ENCODE measurements at regions not wholly inside any gene's neighbourhood (a gene's known extent, or its start where the extent isn't known, plus 50 kb on each side); places are given as distances from the start of the nearest gene placed in this dataset.
"Not testable (repeated sequence)": the region's sequence is repeated elsewhere in the genome, so short reads cannot be mapped to it uniquely, and the experiment has no call there.

DNA sequence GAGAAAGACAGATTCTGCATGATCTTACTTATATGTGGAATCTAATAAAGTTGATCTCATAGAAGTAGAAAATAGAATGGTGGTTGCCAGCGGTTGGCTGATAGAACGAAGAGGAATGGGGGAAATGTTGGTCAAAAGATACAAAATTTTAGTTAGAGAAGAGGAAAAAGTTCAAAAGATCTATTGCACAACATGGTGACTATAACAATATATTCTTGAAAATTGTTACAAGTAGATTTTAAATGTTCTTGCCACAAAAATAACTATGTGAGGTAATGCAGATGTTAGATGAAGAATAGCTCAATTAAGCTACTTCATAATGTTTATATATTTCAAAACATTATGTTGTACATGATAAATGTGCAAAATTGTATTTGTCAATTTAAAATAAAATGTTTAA, 112.3 kb upstream of the SMIM30 start:
- no peak for DNase-seq (ENCODE audit: low spot score)

DNA sequence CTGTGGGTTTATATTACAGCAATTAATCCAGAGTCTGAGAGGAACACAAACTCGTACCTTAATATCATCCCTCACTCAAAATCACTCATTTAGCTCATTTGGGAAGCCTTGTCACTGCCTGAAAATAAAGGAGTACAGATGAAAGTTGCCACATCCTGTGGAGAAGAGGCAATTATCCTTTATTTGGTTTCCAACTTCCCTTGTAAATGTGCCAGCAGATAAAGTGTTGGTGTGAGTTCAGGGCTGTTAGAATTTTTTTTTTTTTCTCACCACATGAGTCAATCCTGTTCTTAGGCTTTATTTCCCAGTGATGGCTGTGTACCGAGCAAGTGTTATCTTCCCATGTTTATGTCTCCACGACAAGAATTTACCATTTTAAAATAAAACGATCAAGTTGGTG, 99.0 kb upstream of the SMIM30 start:
- no peak for DNase-seq (ENCODE audit: low spot score)

DNA sequence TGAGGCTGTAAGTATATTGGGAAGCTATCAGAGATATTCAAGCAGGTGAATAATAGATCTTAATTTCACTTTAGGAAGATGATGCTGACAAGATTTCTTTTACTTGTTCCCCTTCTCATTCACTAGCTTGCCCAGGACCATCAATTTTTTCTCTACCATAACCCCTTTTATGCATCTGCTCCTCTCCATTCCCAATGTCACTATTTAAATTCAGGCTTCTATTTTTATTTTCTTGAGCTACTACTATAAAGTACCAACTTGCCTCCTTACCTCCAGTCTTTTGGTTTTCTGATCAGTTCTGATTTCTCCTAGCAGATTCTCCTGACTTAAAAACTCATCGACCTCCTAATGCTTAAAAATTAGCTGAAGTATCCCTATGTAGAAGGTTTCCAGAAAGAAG, 97.7 kb upstream of the SMIM30 start:
- DNase-seq (ENCODE audit: low spot score), result no peak

DNA sequence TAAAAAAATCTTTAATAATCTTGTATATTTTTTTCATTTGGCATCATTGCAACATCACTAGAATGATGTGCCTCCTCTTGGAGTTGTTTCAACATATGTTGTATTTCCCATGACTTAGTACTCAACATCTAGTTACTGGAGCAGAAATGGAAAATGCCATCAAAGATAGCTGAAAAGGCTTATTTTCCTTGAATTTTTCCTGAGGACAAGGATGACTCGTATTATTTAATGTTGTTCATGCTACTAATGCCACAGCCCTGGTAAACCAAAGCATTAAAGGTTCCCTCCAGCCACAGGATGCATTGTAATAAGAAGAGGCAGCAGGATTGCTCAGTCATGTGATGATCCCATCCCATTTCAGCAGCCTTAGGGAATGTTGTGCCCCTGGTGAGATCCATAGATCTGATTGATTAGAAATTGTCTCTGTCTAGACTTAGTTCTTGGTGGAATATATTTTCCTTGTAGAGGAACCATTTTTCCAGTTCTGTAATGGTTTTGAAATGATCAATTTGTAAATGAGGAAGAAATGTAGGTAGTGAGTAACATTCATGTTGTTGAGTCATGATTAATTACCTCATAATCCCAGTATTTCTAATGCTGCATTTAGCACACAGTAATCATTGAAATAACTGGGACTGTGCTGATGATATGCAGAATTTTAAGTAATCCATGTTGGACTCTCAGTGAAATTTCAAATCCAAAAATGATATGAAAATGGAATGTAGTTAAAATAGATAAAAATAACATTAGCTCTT, 91.3 kb upstream of the SMIM30 start:
- DNase-seq (ENCODE audit: low spot score), result no peak

DNA sequence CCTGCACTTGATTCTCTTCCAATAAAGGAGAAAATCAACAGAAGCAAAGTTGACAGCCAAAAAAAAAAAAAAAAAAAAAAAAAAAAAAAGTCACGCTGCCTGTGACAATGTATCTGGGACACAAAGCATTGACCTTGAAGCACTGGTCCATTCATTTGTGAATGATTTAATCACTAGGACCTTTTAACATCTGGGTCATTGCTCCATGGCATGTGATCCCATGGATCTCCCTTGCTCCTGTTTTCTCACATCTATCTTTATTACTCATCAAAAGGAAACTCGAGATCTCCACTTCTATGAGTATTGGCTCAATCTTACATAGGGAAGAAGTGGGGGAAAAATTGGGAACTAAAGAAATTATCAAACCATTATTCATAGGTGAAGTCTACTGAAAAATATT, 89.6 kb upstream of the SMIM30 start:
- no peak for DNase-seq (ENCODE audit: low spot score)

DNA sequence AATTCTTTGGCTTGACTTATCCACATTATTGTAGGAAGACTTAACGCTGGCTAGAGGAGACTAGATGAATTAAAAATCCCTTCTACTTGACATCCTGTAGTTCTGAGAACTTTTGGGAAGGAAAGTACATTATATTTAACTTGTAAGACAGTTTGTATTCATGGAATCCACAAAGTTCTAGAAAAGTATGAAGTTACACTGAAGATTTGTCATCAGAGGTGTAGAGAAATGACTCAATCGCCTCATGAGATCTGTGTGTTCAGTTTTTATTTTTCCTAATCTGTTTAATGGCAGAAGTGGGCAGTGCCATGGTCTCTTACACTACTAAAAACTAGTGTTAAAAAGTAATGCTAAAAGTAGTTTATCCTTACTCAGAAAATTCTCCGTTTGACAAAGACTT, 89.1 kb upstream of the SMIM30 start:
- DNase-seq (ENCODE audit: low spot score), result no peak

DNA sequence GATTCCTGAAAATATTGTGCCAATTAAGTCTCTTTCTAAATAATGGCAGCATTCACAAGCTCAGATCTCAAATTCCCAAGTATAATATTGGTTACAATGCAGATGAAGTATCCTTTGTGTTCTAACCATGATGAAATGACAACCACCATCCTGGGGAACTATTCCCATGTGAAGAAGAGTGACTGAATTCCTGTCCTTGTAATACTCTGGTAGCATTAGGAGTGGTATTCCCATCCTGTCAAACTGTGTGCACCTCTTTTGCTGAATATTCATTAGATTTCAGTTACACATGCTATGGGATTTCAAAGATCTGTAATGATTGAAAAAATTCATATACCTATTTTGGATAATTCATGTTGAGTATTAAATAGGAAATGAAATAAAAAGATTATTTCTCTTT, 86.1 kb upstream of the SMIM30 start:
- no peak for DNase-seq (ENCODE audit: low spot score)

DNA sequence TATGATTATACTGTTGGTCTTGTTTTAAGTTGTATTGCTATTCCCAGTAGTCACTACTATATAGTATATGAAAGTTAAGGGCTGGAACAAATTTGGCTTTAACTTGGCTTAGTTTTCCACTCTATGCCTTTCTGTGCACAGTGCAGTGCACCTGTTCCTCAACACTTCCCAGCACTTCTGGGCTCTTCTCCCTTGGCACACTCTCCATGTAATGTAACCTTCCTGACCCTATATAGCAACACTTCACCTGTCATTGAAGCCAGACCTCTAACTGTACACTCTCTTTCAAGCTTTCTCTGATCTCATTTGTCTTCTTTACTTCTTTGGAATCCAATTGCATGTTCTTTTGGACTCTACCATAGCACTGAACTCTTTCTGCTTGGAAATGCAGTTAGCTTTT, 83.9 kb upstream of the SMIM30 start:
- no peak for DNase-seq (ENCODE audit: low spot score)

DNA sequence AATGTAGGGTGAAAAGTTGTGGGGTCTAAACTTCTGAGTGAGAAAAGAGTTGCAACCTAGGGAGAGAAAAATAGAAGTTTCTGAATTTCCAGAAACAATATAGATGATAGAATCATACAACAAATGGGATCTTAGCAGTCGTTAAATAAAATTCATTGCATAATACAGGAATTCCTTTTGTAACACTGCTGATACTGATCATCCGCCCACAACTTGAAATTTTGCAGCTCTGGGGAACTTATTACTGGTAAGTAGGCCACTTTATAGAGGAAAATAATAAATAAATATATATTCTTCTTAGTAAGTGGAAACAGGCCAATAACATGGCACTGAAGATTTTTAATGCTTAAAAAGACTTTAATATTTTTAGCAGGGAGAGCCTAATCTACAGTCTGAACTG, 81.9 kb upstream of the SMIM30 start:
- no peak for DNase-seq (ENCODE audit: low spot score)

DNA sequence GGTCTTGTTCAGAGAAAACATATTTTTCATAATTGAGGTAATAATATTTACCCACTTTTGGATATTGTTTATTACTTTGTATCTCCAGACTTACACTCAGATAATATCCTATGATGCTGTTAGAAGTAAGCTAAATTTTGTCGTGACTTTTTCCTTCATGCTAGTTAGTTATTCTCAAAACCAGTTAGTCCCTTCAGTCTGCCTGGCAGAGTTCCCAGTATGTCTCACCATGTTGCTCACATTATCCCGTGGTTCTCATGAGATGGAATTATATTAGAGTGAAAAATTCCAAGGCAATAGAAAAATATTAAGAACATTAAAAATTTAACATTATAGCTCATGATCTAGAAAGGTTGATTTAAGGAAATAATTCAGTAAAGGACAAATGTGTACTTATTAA, 81.5 kb upstream of the SMIM30 start:
- DNase-seq (ENCODE audit: low spot score), result no peak

DNA sequence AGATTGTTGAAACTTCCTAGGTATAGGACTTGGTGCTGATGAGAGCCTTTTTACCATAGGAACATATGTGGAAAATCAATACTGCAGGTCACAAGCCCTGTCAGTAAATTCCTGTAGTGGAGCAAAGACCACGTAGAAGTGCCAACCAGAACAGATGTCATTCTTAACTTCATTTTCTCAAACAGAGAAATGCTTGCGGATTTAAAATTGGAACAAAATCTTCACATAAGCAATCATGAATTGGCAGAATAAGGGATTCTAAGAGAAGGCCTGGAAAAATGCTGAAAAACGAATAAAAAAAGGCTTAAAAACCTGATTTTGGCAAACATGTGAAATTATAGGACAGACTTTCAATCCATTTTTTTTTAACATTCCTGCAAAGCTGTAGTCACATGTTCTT, 80.8 kb upstream of the SMIM30 start:
- DNase-seq (ENCODE audit: low spot score), result peak; percentile 3

DNA sequence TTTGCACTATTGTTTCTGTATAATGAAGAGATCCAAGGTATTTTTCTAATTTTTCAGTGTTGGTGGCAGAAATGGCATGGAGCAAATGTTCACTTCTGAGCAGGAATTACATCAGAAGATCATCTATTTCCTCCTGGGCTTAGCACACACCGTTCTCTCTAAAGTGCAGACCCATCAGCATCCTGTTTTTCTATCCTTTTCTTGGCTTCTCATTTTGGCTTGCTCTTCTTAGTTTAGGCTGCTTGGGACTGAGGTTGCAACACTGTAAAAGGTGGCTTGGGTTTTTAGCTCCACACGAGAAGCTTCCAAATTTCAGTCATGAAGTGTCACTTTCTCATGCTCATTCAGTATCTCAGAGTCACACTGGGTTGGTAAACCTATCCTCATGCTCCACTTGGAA, 79.9 kb upstream of the SMIM30 start:
- DNase-seq (ENCODE audit: low spot score), result no peak

DNA sequence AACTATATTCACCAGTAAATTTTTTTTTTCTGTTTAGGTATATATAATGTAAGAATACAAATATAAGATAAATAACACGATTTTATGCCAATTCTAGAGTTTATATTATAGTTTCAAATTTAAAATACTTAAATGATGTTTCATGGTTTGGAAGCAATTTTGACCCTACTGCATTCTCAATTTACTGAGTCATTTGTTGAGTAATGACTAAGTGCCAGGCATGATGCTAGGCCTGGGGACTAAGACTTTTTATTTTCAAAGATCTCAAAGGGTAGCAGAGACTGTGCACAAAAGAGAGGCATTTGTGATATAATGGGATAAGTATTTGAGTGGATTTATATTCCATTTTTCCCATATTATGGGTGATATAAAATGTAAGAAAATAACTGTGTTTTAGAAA, 78.9 kb upstream of the SMIM30 start:
- no peak for DNase-seq (ENCODE audit: low spot score)

DNA sequence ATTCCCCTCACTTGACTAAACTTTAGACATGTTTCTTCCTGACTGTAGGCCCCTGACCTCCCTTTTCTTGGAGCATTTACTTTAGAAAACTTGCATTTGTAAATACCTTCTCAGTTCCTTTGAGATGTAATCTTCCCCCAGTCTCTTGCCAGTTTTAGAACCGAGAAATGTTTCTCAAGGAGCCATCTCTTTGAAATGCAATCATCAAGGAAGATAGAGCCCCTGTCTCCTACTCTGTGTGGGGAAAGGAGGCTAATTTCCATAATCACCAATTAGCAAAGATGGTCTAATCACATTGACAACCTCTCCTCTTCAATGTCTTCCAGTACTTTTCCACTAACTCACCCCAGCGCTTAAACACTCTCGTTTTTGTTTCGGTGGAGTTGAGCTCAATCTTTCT, 70.0 kb upstream of the SMIM30 start:
- no peak for DNase-seq (ENCODE audit: low spot score)

DNA sequence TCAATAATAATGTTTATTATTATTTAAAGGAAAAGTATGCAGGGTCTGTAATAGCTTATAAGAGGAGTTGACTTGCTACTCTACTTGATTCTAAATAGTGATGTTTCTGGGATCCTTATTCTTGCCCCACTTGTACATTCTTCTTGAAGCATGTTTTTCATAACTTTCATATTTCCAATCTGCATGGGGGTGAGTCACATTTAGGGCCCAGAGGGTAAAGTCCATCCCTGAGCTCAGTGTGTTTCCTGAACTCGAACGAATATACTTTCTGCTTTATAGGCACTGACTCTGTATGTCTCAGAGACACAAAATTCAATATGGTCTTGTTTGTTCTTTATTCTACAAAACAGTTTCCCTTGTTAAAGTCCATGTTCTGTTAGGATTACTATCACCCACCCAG, 61.0 kb upstream of the SMIM30 start:
- no peak for DNase-seq (ENCODE audit: low spot score)

DNA sequence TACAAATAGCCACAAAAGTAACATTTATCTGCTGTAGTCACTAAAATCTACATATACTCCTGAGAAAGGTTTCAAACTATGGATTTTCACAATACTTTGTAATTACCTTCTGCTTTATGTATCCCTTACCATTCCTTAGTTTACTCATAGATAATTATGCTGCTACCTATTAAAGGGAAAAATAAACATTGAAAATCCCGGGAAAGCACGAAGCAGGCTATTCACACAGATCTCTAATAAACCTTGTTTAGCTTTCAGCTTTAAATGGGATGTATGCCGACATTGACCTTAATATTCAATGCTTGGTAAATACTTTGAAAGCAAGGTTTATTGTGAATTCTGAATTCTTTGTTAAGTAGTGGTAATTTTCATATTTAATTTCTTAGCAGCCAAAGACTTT, 58.5 kb upstream of the SMIM30 start:
- no peak for DNase-seq (ENCODE audit: low spot score)

DNA sequence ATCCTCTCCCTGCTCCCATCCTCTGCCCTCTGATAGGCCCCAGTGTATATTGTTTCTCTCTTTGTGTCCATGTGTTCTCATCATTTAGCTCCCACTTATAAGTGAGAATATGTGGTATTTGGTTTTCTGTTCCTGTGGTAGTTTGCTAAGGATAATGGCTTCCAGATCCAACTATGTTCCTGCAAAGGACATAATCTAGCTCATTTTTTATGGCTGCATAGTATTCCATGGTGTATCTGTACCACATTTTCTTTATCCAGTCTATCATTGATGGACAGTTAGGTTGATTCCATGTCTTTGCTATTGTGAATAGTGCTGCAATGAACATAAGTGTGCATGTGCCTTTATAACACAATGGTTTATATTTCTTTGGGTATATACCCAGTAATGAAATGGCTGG, 57.8 kb upstream of the SMIM30 start:
- not testable (repeated sequence) for DNase-seq (ENCODE audit: low spot score)

DNA sequence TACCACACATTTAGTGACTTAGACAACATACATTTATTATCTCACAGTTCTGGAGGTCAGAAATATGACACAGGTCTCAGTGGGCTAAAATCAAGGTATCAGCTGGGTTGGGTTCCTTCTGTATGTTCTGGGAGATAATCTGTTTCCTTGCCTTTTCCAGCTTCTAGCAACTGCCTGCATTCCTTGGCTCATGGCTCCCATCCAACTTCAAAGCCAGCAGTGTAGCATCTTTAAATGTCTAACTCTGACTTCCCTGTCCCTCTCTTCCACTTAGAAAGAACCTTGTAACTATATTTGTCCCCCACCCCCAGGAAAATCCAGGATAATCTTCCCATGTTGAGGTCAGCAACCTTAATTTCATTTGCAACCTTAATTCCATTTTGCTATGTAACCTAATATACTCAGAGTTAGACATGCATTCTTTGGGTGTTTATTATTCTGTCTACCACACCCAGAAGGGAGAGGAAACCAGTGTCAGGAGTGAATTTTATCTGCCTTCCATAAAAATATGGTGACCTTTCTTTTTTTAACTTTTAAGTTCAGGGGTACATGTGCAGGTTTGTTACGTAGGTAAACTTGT, 57.3 kb upstream of the SMIM30 start:
- DNase-seq (ENCODE audit: low spot score), result no peak

DNA sequence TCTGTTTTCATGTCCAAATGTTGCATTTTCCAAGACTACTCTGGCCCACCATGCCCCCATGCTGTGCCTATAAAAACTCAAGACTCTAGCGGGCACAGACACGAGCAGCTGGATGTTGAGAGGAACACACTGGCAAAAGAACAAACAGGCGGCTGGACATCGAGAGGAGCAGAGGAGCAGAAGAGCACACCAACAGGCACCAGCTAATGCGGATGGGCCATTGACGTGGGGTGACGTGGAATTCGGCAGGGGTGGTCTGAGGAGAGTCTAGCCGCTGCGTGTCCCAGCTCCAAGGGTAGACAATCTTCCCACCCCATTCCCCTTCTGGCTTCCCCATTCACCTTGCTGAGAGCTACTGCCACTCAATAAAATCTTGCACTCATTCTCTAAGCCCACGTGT, 54.4 kb upstream of the SMIM30 start:
- DNase-seq (ENCODE audit: low spot score), result no peak

DNA sequence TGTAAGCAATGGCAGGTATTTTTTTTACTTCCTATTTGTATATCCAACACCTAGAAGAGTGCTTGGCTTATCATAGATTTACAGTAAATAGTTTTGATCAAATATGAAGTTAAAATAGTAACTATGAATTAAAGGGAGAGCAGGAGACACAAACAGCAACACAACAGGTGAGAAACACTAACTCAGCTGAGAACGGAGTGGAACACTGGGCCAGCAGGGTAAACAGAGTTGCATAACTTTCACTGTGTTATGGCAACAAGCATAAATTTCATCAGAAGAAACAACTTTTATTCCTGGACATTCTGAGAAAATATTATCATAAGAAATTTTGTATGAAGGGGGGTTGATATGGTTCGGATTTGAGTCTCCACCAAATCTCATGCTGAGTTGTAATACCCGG, 52.2 kb upstream of the SMIM30 start:
- no peak for DNase-seq (ENCODE audit: low spot score)
